Hematopoietic multipotent progenitor cell treated with erythropoietin and hydrocortisone succinate and interleukin-3 and kit ligand, for 15 days (in vitro differentiated cells): ENCODE measurements at regions not wholly inside any gene's neighbourhood (a gene's known extent, or its start where the extent isn't known, plus 50 kb on each side); places are given as distances from the start of the nearest gene placed in this dataset.
A peak's percentile ranks its signal among the peaks of the same experiment; 100 is the strongest.
"Not testable (repeated sequence)": the region's sequence is repeated elsewhere in the genome, so short reads cannot be mapped to it uniquely, and the experiment has no call there.

Source experiments
- DNase-seq: peaks from one replicate; pipeline ENCODE4 v3.0.0-alpha.2; 2015; ENCODE audit warnings: low spot score

DNA sequence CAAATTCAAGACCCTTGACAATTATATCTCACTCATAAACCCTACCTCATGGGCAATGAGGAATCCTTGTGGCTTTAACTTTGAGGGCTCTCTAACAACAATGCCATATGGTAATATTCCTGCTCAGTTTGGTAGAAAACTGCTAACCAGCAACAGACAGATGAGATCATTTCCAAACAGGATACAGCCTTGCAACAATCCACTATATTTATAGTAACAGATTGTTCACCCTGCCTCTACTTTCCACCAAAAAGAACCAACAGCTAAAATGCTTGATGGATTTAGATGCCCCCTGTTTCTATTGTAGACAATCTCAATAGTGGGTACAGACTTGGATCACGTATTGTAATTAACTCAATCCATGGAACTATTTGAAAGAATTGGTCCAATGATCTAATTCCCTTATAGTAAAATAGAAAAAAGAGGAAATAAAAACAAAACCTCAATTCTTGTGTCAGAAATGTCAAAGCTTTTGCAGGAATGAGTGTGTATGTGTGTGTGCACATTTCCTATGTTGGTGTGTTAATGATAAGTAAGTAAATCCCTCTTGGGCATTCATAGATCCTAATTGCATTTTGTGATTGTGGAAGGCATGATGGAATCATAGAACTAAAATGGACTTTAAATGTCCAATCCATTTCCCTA lies 100.0 kb upstream of the EDEM3 start:
- DNase-seq: no peak

DNA sequence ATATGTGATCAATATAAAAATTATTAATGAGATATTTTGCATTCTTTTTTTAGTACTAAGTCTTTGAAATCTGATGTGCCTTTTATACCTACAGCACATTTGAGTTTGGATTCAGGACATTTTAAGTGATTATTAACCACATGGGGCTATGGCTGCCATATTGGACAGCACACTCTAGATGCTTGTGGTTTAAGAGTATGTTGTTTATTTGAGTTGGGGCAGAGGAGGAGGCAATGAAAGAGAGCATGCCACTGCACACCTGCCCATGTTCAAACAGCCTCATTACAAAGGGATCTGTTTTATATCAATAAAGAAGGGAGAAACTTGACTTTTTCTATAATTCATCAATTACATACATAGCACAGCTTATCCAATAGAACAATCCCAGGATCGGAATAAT lies 99.4 kb upstream of the EDEM3 start:
- no peak for DNase-seq

DNA sequence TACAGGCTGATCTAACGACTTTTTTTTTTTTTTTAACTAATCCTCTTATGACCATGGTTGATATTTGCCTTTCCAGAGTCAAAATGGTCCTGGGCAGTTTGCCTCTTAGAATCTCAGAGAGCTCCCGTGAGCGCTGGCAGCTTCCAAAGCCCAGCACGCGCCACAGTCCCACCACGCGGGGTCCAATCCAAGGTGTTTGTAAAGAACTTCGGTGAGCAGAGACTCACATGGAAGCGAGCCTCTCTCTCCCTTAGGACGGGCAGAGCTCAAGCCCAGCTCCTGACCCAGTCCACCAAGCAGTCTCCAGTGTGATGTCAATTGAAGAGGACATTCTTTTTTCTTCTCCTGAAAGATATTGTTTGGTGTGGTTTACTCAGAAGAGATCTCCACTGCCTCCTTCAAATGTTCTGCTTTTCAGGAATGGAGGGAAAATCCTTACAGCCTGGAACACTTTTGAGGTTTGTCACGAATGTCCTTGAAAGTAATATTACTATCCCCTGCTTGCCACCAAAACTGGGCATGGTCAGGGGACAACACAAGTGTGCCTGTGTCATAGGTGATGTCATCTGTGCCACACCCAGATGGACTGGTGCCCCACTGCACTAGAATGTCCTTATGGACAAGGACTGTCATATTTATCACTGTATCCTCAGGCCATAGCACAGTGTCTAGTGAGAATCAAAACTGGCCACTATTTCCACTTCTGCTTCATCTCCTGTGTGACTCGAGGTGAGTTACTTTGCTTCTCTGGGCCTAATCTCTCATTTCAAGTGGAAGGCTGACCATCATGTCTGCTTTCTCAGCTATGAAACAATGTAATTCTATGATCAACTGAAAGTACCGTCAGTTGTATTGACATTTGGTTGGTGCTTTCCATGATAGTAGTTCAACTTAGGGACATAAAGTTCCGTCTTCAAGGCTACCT lies 97.4 kb upstream of the EDEM3 start:
- no peak for DNase-seq

DNA sequence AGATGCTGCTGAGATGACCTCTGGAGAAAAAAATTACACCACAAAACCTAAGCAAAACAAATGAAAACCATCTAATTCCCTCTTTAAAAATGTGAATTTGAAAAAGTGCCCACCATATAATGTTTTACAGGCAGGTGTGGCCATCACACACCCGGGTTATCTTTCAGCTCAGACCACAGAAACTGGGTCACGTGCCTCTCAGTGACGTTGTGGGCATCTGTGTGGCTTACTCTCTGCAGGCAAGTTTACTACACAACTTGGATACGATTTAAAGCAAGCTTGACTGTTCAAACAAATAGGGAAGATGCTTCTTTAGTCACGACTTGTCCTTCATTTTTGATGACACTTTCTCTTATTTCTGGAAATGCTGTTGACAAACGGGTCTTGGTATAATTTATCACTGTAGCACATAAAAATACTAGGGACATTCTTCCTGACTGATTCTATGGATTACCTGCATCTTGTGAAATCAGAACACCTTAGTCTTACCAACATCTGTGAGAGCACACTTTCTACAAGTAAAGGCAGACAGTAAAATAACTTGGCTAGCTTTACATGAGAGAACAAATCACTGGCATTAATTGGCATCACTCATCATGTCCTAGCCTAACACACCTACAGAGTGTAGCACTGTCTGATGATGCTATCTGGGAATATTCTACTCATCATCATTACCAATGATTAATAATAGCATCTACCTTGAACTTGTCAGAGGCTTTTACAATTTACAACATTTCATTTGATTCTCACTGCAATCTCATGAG lies 89.3 kb upstream of the EDEM3 start:
- DNase-seq: peak; percentile 72

DNA sequence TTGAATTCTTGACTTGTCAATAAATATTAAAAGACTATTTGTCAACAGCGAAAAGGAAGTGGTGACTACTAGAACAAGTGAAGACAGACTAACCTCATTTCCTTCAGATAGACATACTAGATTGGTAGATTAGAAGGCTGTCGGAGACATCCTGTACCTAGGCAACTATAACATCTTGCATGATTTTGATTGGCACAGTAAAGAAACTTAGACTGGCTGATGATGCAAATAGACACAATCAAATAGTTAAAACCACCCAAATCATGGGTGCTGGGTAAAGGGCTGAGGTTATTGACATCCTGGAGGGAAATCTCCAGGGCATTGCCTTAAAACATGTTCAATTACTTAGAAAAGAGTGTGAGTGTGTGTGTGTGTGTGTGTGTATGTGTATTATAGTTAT lies 85.9 kb upstream of the EDEM3 start:
- no peak for DNase-seq

DNA sequence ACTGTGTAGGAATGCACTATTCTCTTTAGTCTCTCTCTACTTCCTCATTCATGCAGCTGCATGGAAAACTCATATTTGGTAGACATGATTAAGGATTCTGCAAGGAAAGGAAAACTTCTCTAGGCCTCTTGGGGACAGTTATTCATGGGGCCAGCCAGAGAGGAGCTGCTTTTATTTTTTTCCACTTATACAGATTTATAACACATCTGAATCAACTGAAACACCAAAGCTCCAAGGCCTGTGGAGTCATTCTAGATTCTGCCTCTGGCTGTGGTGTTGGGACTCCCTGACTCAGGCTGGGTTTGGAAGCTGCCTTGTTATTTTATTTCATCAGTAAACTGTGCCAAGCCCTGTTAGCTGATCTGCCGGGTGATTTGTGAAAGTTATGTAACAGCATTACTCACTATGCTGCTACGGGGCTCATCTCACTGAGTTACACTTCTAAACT lies 83.9 kb upstream of the EDEM3 start:
- no peak for DNase-seq

DNA sequence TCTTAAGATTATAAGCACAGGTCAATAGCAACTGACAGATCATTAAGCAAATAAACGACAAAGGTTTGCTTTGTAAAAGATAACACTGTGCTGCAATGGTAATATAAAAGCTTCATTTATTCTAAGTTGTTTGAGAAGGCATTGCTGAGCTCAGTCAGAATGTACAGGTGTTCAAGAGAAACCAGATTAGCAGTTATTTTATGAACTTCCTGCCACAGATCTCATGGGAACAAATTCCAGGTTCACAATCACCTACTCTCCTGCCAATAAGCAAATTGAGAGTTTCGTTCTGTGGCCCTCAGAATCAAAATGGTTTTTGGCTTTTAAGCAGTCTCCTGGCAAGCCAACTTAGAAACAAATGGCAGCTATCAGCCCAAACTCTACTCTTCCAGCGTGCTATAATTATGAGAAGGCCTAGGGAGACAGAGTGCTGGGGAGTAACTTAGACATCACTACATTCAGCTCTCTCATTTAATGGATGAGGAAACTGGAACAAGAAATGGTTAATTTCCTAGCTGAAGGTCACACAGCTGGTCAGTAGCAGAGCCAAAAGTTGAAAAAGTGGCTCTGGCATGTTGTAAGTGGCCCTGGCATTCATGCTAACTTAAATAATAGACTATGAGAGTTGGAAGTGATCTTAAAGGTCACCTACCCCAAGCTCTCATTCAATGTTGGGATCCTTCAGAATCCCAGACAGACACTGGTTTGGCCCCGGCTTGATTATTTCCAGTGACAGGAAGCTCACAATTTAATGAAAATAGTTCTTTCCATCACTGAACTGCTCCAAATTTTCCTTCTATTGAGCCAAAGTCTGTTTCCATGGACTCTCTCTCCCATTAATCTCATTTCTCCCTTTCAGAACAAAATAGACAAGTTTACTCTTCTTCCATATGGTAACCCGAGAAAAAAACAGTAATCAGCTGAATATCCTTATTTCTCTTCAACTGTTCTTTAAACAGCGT lies 82.6 kb upstream of the EDEM3 start:
- no peak for DNase-seq

DNA sequence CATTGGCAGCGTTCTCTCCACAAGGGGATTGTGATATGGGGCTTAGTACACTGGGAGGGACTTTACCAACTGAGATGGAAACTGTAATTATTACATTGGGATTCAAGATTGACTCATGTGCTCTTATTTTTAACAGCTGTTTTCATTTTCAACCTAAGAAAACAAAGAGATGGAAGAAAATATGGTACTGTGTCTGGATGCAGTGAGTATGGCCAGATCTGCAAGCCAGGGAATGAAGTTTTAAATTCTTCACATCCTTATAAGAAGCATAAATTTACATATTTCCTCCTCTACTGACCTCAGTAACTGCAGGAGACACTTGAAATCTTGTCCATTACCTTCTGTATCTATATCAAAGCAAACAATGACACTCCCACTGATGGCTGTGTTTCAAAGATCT lies 81.5 kb upstream of the EDEM3 start:
- no peak for DNase-seq

DNA sequence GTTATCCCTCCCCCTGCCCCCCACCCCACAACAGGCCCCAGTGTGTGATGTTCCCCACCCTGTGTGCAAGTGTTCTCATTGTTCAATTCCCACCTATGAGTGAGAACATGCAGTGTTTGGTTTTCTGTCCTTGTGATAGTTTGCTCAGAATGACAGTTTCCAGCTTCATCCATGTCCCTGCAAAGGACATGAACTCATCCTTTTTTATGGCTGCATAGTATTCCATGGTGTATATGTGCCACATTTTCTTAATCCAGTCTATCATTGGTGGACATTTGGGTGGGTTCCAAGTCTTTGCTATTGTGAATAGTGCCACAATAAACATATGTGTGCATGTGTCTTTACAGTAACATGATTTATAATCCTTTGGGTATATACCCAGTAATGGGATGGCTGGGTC lies 79.3 kb upstream of the EDEM3 start:
- not testable (repeated sequence) for DNase-seq

DNA sequence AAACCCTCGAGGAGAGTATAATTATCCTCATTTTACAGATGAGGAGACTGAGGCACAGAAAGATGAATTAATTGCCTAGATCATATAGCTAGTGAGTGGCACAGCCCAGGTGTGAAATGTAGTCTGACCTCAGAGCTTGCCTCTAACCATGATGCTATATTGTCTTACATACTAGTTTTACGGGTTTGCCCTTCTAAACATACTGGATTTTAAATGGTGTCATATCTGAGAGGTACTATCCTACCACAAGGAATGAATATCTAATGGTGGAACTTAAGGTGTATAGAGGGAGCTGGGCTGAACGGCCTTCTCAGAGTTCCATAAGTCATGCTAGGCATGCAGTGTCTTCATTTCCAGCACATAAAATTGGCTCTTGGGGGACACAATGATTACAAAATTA lies 77.9 kb upstream of the EDEM3 start:
- DNase-seq: no peak

DNA sequence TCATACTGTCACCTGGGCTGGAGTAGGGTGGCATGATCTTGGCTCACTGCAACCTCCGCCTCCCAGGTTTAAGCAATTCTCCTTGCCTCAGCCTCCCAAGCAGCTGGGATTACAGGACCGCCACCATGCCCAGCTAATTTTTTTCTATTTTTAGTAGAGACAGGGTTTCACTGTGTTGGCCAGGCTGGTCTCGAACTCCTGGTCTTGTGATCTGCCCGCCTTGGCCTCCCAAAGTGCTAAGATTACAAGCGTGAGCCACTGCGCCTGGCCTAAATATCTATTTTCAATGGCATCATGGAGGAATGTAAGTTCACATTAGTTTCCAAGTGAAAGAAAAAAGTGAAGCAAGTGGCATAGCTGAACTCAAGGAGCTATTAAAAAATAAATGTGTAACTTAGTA lies 74.8 kb upstream of the EDEM3 start:
- DNase-seq: not testable (repeated sequence)

DNA sequence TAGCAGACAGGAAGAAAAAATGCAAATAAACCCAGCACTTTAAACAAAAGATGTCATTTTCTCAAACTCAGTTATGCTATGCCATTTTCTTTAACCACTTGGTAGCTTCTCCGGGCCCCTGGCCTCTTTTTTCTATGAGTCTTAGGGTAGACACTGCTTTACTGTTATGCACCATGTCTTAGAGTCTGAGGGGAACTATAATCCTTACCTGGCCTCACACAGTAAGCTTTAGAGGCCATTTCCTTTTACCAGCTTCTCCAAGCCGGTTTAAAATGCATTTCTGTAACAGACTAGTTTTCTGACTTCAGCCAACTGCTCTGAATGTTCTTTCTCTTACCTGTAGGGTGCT lies 73.7 kb upstream of the EDEM3 start:
- no peak for DNase-seq

DNA sequence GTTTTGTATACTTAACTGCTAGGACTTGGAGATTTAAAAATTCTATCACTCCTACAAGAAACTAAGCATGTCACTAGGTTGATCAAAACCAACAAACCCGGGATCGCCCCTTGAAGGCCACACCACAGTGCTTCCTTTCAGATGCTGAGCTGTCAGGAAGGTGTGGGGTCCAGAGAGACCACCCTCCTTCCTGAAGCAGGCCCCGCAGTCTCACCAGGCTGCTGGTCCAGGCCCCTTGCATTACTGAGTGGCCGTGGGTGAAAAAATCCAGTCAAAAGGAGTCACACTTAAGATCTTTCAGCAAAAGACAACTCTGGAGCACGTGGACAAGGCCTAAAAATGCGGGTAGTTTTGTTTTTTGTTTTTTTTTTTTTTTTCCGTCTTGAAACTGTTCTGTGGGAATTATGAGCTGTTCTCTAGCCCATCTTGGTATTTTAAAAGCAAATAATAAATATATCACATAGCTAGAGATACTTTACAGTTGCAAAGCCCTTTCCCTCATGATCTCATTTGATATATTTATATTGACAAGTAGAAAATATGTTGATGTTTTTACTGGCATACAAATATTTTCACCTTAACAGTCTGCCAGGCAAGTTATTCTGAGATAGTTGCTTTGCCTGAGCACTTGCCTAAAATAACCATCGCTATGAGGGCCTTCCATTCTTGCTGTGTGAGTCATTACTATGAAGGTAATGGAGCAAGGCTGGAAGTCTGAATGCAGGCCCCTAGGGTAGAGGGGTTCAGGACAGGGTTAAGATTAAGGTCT lies 73.1 kb upstream of the EDEM3 start:
- no peak for DNase-seq

DNA sequence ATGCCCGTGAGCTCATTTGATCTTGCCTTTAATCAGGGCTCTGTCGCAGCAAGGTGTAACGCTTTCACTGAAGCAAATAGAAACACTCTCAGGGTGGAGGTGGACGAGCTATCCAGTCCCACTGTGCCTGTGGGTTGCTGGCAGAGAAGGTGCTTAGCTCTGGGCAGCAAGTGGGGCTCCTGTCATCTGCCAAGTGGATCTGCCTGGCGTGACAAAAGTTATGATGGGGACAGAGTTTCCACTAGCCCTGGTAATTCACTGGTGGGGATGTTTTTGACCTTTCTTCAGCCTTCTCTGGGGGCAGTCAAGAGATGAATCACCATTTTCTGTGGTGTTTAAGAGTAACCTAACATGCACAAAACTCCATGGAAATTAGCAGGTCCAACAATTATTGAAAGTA lies 71.3 kb upstream of the EDEM3 start:
- no peak for DNase-seq

DNA sequence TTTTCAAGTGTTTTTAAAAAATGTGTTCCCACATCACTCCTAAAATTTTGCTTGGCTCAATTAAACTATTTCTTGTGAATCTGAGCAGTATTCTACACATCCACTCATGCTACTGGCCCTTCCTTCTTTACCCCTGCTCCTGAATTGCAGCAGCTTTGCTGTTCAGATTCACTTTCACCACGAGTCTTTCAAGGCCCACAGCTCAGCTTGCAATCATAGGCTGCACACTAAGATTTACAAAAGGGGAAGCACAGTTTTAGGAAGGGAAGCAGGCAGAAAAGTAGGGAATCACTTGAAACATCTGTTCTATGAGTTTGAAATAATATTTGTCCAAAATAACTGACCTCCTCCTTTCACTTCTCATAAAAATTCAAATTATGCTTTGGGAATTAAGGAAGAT lies 70.9 kb upstream of the EDEM3 start:
- DNase-seq: no peak

DNA sequence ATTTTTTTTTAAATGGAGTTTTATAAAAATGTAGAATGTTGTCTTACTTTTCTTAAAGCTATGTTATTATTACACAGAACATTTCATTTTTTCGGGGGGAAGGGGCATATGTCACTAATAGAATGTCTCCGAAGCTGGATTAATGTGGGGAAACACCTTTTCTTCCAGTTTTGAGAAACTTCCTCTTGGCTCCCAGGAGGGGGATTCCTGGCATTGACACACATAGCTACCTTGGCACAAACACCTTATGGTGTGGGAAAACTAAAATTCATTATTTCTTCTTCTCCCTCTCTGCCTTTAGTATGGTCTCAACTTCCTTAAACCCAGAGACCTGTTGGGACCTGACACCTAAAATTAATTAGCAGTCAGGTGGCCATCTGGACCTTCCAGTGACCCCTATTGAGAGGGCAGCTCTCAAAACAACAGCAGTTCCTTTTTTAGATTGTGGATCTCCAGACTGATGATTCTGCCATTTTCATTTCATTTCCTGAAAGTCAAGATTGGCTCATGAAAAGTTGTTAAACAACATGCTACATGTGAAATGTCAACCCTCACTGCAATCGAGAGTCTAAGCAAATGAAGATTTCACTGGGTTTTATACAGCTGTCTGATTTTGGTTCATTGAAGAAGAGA lies 70.1 kb upstream of the EDEM3 start:
- no peak for DNase-seq

DNA sequence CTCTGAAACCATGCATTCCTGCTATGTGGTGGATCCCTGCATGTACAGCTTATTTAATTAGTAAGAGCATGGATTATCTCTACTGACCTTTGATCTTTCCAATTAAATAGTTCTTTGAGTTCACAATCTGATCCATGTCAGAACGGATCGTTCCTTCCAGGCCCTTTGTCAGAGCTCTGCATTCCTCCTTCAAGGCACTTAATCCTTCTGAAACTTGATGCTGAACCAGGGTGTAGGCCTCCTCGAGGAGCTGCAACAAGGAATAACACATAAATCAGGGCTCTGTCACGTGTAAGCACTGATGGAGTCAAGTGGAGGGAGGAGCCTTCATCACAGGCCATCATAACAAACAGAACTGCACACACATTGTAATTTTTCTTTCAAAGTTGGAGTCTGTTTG lies 68.4 kb upstream of the EDEM3 start:
- DNase-seq: no peak

DNA sequence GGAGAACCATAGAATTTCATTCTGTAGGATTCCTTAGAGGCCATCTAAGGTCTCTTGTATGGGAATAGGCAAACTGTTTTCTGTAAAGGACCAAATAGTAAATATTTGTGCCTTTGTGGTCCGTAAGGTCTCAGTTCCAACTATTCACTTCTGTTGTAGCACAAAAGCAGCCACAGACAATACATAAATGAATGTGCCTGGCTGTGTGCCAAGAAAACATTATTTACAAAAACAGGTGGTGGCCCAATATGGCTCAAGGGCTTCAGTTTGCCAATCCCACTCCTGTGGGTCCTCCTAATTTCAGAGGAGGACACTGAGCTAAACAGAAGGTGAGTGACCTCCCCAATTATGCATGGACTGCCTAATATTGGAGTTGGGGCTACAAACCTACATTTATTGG lies 67.6 kb upstream of the EDEM3 start:
- no peak for DNase-seq

DNA sequence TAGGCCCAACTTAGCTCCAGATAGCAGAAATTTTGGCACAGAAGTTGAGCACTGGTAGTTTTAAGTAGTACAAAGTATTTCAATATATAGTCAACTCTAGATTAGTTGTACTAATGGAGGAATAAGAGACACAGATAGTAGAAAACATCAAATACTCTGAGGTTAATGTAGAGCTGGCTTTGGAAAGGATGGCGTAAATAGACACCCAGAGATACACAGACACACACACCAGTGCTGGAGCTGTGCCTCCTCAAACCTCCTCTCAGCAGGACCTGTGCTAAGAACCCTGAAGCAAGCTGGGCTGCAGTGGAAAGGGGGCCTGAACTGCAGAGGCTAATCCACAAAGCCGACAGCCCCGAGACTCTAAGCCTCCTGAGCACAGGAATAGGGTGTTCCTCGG lies 67.0 kb upstream of the EDEM3 start:
- DNase-seq: no peak

DNA sequence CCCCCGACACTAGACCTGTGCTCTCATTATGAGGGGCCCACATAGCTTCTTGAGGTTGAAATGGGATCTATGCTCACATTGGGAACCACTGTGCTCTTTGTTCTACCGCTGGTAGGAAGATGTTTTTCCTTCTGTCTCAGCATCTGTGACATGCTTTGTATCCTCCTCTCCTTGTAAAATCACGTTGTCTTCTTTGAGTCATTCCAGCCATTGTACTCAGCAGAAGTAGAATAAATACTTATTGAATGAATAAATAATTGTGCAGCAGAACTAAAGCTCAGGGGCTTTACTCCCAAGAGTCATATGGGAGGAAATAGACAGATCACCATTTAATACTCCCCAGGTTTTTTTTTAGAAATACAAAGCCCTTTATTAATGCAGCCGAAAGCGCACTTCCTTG lies 66.3 kb upstream of the EDEM3 start:
- no peak for DNase-seq
